Activated T-helper 1 cell treated with anti-CD3 and anti-CD28 coated beads, Interleukin-12 subunit alpha, Interleukin-12 subunit beta, Interleukin-2, Interleukin-4 antibody, amounts not matched to agents 30 ng/mL and 10 ng/mL and 1 ng/mL, durations not matched to agents 14 hours and 24 hours and 36 hours (primary cell): ENCODE measurements at regions not wholly inside any gene's neighbourhood (a gene's known extent, or its start where the extent isn't known, plus 50 kb on each side); places are given as distances from the start of the nearest gene placed in this dataset.
"Not testable (repeated sequence)": the region's sequence is repeated elsewhere in the genome, so short reads cannot be mapped to it uniquely, and the experiment has no call there.

ENCODE experiments used
- DNase-seq: peaks from one replicate; pipeline ENCODE4 v3.0.0; 2021; ENCODE audit warnings: low spot score
- H3K27ac Mint-ChIP-seq: one replicate; pipeline ENCODE4 v1.8.0; 2021; ENCODE audit warnings: mild to moderate bottlenecking, mixed read lengths
- H3K27me3 Mint-ChIP-seq: one replicate; pipeline ENCODE4 v1.8.0; 2022; ENCODE audit warnings: mild to moderate bottlenecking, moderate library complexity, mixed read lengths; ENCODE audit not compliant: insufficient read depth
- H3K36me3 Mint-ChIP-seq: one replicate; pipeline ENCODE4 v1.8.0; 2021; ENCODE audit warnings: low read depth, mixed read lengths
- H3K4me1 Mint-ChIP-seq: one replicate; pipeline ENCODE4 v1.8.0; 2021; ENCODE audit warnings: low read depth, mixed read lengths
- H3K4me3 Mint-ChIP-seq: one replicate; pipeline ENCODE4 v1.8.0; 2021; ENCODE audit warnings: mild to moderate bottlenecking, moderate library complexity, mixed read lengths
- H3K9me3 Mint-ChIP-seq: one replicate; pipeline ENCODE4 v1.8.0; 2021; ENCODE audit warnings: mixed read lengths
- intact Hi-C: fragments of 100-400 bp; cut with micrococcal nuclease; formaldehyde crosslinking; loops from one replicate; pipeline ENCODE4 v1.15.1; 2024

GRCh38 chr17:6373599-6373998 lies 61.3 kb downstream of the AIPL1 start:
- H3K4me3 Mint-ChIP-seq, intact Hi-C loops, DNase-seq, H3K27ac Mint-ChIP-seq, H3K9me3 Mint-ChIP-seq, H3K36me3 Mint-ChIP-seq: not testable (repeated sequence)
- peaks cover 18% of the 10 kb centered on the region for H3K4me1 Mint-ChIP-seq
- H3K27me3 Mint-ChIP-seq = peaks cover 16% of the 10 kb centered on the region

- Mint-ChIP-seq H3K4me3 (no peak overlapping the region), H3K9me3 (no peaks in the 10 kb centered on the region), H3K36me3 (no peaks in the 10 kb centered on the region), H3K27ac (no peak overlapping the region), H3K4me1 (no peaks in the 10 kb centered on the region), H3K27me3 (peaks cover 25% of the 10 kb centered on the region)
- intact Hi-C loops = no loop called here
- no peak for DNase-seq
These were observed 68.7 kb downstream of the AIPL1 start for GRCh38 chr17:6366221-6366666.

- no peak overlapping the region for H3K4me3 Mint-ChIP-seq
- no peaks in the 10 kb centered on the region for H3K9me3 Mint-ChIP-seq
- peaks cover 28% of the 10 kb centered on the region for H3K27me3 Mint-ChIP-seq
- no peaks in the 10 kb centered on the region for H3K36me3 Mint-ChIP-seq
- H3K4me1 Mint-ChIP-seq = no peaks in the 10 kb centered on the region
- no peak for DNase-seq
- no peak overlapping the region for H3K27ac Mint-ChIP-seq
- intact Hi-C loops = no loop called here
These were observed 69.5 kb downstream of the AIPL1 start for GRCh38 chr17:6365200-6365943.

GRCh38 chr17:6361733-6362132 lies 73.2 kb downstream of the AIPL1 start:
- H3K9me3 Mint-ChIP-seq = no peaks in the 10 kb centered on the region
- H3K27me3 Mint-ChIP-seq = peaks cover 21% of the 10 kb centered on the region
- H3K4me1 Mint-ChIP-seq = no peaks in the 10 kb centered on the region
- H3K36me3 Mint-ChIP-seq = no peaks in the 10 kb centered on the region
- H3K27ac Mint-ChIP-seq = no peak overlapping the region
- H3K4me3 Mint-ChIP-seq = no peak overlapping the region
- intact Hi-C loops = no loop called here
- no peak for DNase-seq

GRCh38 chr17:6358131-6358530 lies 76.8 kb downstream of the AIPL1 start:
- Mint-ChIP-seq H3K4me3 (no peak overlapping the region), H3K4me1 (no peaks in the 10 kb centered on the region), H3K9me3 (no peaks in the 10 kb centered on the region), H3K27me3 (peaks cover 24% of the 10 kb centered on the region), H3K27ac (no peak overlapping the region), H3K36me3 (no peaks in the 10 kb centered on the region)
- intact Hi-C loops = no loop called here
- no peak for DNase-seq

- Mint-ChIP-seq H3K4me3 (no peak overlapping the region), H3K27me3 (peaks cover 21% of the 10 kb centered on the region), H3K9me3 (no peaks in the 10 kb centered on the region), H3K36me3 (no peaks in the 10 kb centered on the region), H3K4me1 (no peaks in the 10 kb centered on the region), H3K27ac (no peak overlapping the region)
- no peak for DNase-seq
- intact Hi-C loops = no loop called here
These were observed 78.4 kb downstream of the AIPL1 start for GRCh38 chr17:6356562-6356961.

- Mint-ChIP-seq H3K27me3 (peaks cover 17% of the 10 kb centered on the region), H3K4me3 (no peak overlapping the region), H3K27ac (no peak overlapping the region), H3K9me3 (no peaks in the 10 kb centered on the region), H3K4me1 (no peaks in the 10 kb centered on the region), H3K36me3 (no peaks in the 10 kb centered on the region)
- intact Hi-C loops = no loop called here
- no peak for DNase-seq
These were observed 79.7 kb downstream of the AIPL1 start for GRCh38 chr17:6355196-6355595.

- Mint-ChIP-seq H3K4me3 (no peak overlapping the region), H3K36me3 (no peaks in the 10 kb centered on the region), H3K27me3 (peaks cover 18% of the 10 kb centered on the region), H3K4me1 (no peaks in the 10 kb centered on the region), H3K9me3 (no peaks in the 10 kb centered on the region), H3K27ac (no peak overlapping the region)
- no peak for DNase-seq
- intact Hi-C loops = no loop called here
These were observed 81.9 kb downstream of the AIPL1 start for GRCh38 chr17:6352801-6353560.

- Mint-ChIP-seq H3K36me3 (no peaks in the 10 kb centered on the region), H3K9me3 (no peaks in the 10 kb centered on the region), H3K27ac (no peak overlapping the region), H3K4me1 (no peaks in the 10 kb centered on the region), H3K4me3 (no peak overlapping the region), H3K27me3 (peaks cover 18% of the 10 kb centered on the region)
- DNase-seq = no peak
- intact Hi-C loops = no loop called here
These were observed 82.9 kb downstream of the AIPL1 start for GRCh38 chr17:6352016-6352415.

GRCh38 chr17:6350806-6351205 lies 84.1 kb downstream of the AIPL1 start:
- Mint-ChIP-seq H3K27ac (no peak overlapping the region), H3K4me3 (no peak overlapping the region), H3K9me3 (no peaks in the 10 kb centered on the region), H3K27me3 (peaks cover 14% of the 10 kb centered on the region), H3K4me1 (no peaks in the 10 kb centered on the region), H3K36me3 (no peaks in the 10 kb centered on the region)
- intact Hi-C loops = no loop called here
- no peak for DNase-seq

- no peak for DNase-seq
- H3K36me3 Mint-ChIP-seq = no peaks in the 10 kb centered on the region
- intact Hi-C loops = no loop called here
- H3K9me3 Mint-ChIP-seq = no peaks in the 10 kb centered on the region
- H3K4me1 Mint-ChIP-seq = no peaks in the 10 kb centered on the region
- H3K4me3 Mint-ChIP-seq = no peak overlapping the region
- peaks cover 10% of the 10 kb centered on the region for H3K27me3 Mint-ChIP-seq
- no peak overlapping the region for H3K27ac Mint-ChIP-seq
These were observed 86.0 kb downstream of the AIPL1 start for GRCh38 chr17:6348891-6349290.

- no peaks in the 10 kb centered on the region for H3K36me3 Mint-ChIP-seq
- H3K4me3 Mint-ChIP-seq = no peak overlapping the region
- intact Hi-C loops = no loop called here
- peaks cover 8% of the 10 kb centered on the region for H3K27me3 Mint-ChIP-seq
- no peaks in the 10 kb centered on the region for H3K4me1 Mint-ChIP-seq
- DNase-seq = no peak
- no peak overlapping the region for H3K27ac Mint-ChIP-seq
- no peaks in the 10 kb centered on the region for H3K9me3 Mint-ChIP-seq
These were observed 87.1 kb downstream of the AIPL1 start for GRCh38 chr17:6347776-6348175.

GRCh38 chr17:6346986-6347385 lies 87.9 kb downstream of the AIPL1 start:
- Mint-ChIP-seq H3K4me1 (no peaks in the 10 kb centered on the region), H3K4me3 (no peak overlapping the region), H3K27ac (no peak overlapping the region), H3K27me3 (peaks cover 3% of the 10 kb centered on the region), H3K36me3 (no peaks in the 10 kb centered on the region), H3K9me3 (no peaks in the 10 kb centered on the region)
- DNase-seq = no peak
- intact Hi-C loops = no loop called here
